GM23248 (cell line): ENCODE measurements at regions not wholly inside any gene's neighbourhood (a gene's known extent, or its start where the extent isn't known, plus 50 kb on each side); places are given as distances from the start of the nearest gene placed in this dataset.

Experiments
- DNase-seq: peaks from one replicate; pipeline ENCODE4 v3.0.0-alpha.2; 2015
- H2AFZ ChIP-seq: fragments of 200-600 bp; sonication (generic); 2 replicates; pipeline ENCODE4 v1.6.1; 2016; ENCODE audit warnings: antibody characterized with exemption
- H3F3A ChIP-seq: fragments of 200-600 bp; sonication (generic); 2 replicates; pipeline ENCODE4 v1.6.1; 2016; ENCODE audit warnings: mild to moderate bottlenecking, antibody characterized with exemption, mixed run types; ENCODE audit not compliant: insufficient read depth
- H3K27ac ChIP-seq: fragments of 200-600 bp; sonication (generic); 2 replicates; pipeline ENCODE4 v1.5.1; 2016; ENCODE audit warnings: mild to moderate bottlenecking
- H3K27me3 ChIP-seq: fragments of 200-600 bp; sonication (generic); replicated peaks from 2 replicates; pipeline ENCODE4 v1.6.1; 2016; ENCODE audit warnings: mild to moderate bottlenecking; ENCODE audit not compliant: insufficient read depth
- H3K36me3 ChIP-seq: fragments of 200-600 bp; sonication (generic); 2 replicates; pipeline ENCODE4 v1.6.1; 2016; ENCODE audit warnings: low read depth, mild to moderate bottlenecking
- H3K4me1 ChIP-seq: fragments of 200-600 bp; sonication (generic); 2 replicates; pipeline ENCODE4 v1.6.1; 2016; ENCODE audit warnings: mild to moderate bottlenecking; ENCODE audit not compliant: insufficient read depth
- H3K4me2 ChIP-seq: fragments of 200-600 bp; sonication (generic); one replicate; pipeline ENCODE4 v1.6.1; 2016; ENCODE audit warnings: mild to moderate bottlenecking; ENCODE audit not compliant: unreplicated experiment
- H3K4me3 ChIP-seq: fragments of 200-600 bp; sonication (generic); 2 replicates; pipeline ENCODE4 v1.5.1; 2016; ENCODE audit warnings: mild to moderate bottlenecking
- H3K79me2 ChIP-seq: fragments of 200-600 bp; sonication (generic); 2 replicates; pipeline ENCODE4 v1.6.1; 2016; ENCODE audit warnings: mild to moderate bottlenecking; ENCODE audit not compliant: insufficient read depth
- H3K9ac ChIP-seq: fragments of 200-600 bp; sonication (generic); 2 replicates; pipeline ENCODE4 v1.6.1; 2016; ENCODE audit warnings: mild to moderate bottlenecking
- H3K9me2 ChIP-seq: fragments of 200-600 bp; sonication (generic); 2 replicates; pipeline ENCODE4 v1.6.1; 2016; ENCODE audit warnings: mixed run types, mild to moderate bottlenecking, moderate library complexity; ENCODE audit not compliant: insufficient read depth
- H3K9me3 ChIP-seq: fragments of 200-600 bp; sonication (generic); one replicate; pipeline ENCODE4 v1.6.1; 2017; ENCODE audit warnings: low read depth
- H4K20me1 ChIP-seq: fragments of 200-600 bp; sonication (generic); 2 replicates; pipeline ENCODE4 v1.6.0; 2016; ENCODE audit not compliant: insufficient read depth
- EZH2 ChIP-seq: fragments of 200-600 bp; sonication (generic); IDR thresholded peaks from 2 replicates; pipeline ENCODE4 v1.6.1; 2018; ENCODE audit warnings: antibody characterized with exemption, mild to moderate bottlenecking; ENCODE audit not compliant: insufficient read depth, poor library complexity, severe bottlenecking
- EZH2phosphoT487 ChIP-seq: fragments of 200-600 bp; sonication (generic); IDR thresholded peaks from 2 replicates; pipeline ENCODE4 v1.6.1; 2018; ENCODE audit warnings: antibody characterized with exemption, moderate library complexity, mild to moderate bottlenecking, low read depth; ENCODE audit not compliant: insufficient read depth
- WGBS, 2 experiments: methylation state at CpG; one replicate each; pipeline ENCODE4 v1.1.6; 2015 to 2017; ENCODE audit warnings: low lambda C conversion rate in 2 of 2, low coverage in 1 of 2; ENCODE audit errors: missing lambda C conversion rate in 2 of 2; 5-methylcytosine and 5-hydroxymethylcytosine counted together
- in situ Hi-C: fragments of 300-500 bp; cut with MboI; formaldehyde crosslinking; loops from 2 replicates; pipeline ENCODE4 v1.15.0; 2020

GRCh38 chr1:113259988-113260387 lies 130.3 kb upstream of the MAGI3 start:
- Histone ChIP-seq H3K9me3 (no peaks in the 10 kb centered on the region), H3K9me2 (no peaks in the 10 kb centered on the region), H3F3A (no peaks in the 10 kb centered on the region), H4K20me1 (no peaks in the 10 kb centered on the region), H3K79me2 (no peaks in the 10 kb centered on the region), H3K4me1 (no peaks in the 10 kb centered on the region), H2AFZ (no peak overlapping the region), H3K36me3 (no peaks in the 10 kb centered on the region), H3K9ac (no peak overlapping the region), H3K4me3 (no peak overlapping the region), H3K4me2 (no peak overlapping the region), H3K27ac (no peak overlapping the region), H3K27me3 (peaks cover 32% of the 10 kb centered on the region)
- no peak for DNase-seq
- TF ChIP-seq EZH2phosphoT487 = no peak
- TF ChIP-seq EZH2 = no peak
- 54 to 63% methylated on average over 2 of the region's 2 CpGs for WGBS, 2 experiments
- in situ Hi-C loops = no loop called here

- peaks cover 10% of the 10 kb centered on the region; the same call in 1 of the 2 replicates for H3K27me3 ChIP-seq
- in situ Hi-C loops = no loop called here
Measured at GRCh38 chr1:113265196-113265595, 125.1 kb upstream of the MAGI3 start.

GRCh38 chr1:113266788-113267187 lies 123.5 kb upstream of the MAGI3 start:
- Histone ChIP-seq H3K79me2 (no peaks in the 10 kb centered on the region), H3F3A (no peaks in the 10 kb centered on the region), H3K4me1 (no peaks in the 10 kb centered on the region), H2AFZ (no peak overlapping the region), H3K9me3 (no peaks in the 10 kb centered on the region), H3K4me2 (no peak overlapping the region), H3K36me3 (no peaks in the 10 kb centered on the region), H3K27me3 (0 out of 2 replicates have a peak, but pooled peaks cover 5% of the 10 kb centered on the region), H3K9me2 (no peaks in the 10 kb centered on the region), H3K27ac (no peak overlapping the region), H4K20me1 (no peaks in the 10 kb centered on the region), H3K4me3 (no peak overlapping the region), H3K9ac (no peak overlapping the region)
- 68 to 74% methylated on average over 6 of the region's 6 CpGs for WGBS, 2 experiments
- no peak for DNase-seq
- no peak for TF ChIP-seq EZH2phosphoT487
- no peak for TF ChIP-seq EZH2
- in situ Hi-C loops = no loop called here

More at GRCh38 chr1:113265196-113265595, 125.1 kb upstream of the MAGI3 start:
- H3K36me3 ChIP-seq = no peaks in the 10 kb centered on the region
- H3K27ac ChIP-seq = no peak overlapping the region
- H3K4me1 ChIP-seq = no peaks in the 10 kb centered on the region
- 63 to 68% methylated on average over 2 of the region's 2 CpGs for WGBS, 2 experiments
- H2AFZ ChIP-seq = no peak overlapping the region
- H3K4me2 ChIP-seq = no peak overlapping the region
- no peak overlapping the region for H3K9ac ChIP-seq
- no peaks in the 10 kb centered on the region for H3K79me2 ChIP-seq
- H3K9me3 ChIP-seq = no peaks in the 10 kb centered on the region
- DNase-seq = no peak
- H3K4me3 ChIP-seq = no peak overlapping the region
- H3K9me2 ChIP-seq = no peaks in the 10 kb centered on the region
- TF ChIP-seq EZH2 = no peak
- no peak for TF ChIP-seq EZH2phosphoT487
- no peaks in the 10 kb centered on the region for H3F3A ChIP-seq
- no peaks in the 10 kb centered on the region for H4K20me1 ChIP-seq

- in situ Hi-C loops = no loop called here
- TF ChIP-seq EZH2phosphoT487 = no peak
- no peak for TF ChIP-seq EZH2
- Histone ChIP-seq H3K4me3 (no peak overlapping the region), H3K9ac (no peak overlapping the region), H3K36me3 (no peaks in the 10 kb centered on the region), H3K4me2 (no peak overlapping the region), H3K79me2 (no peaks in the 10 kb centered on the region), H3K9me3 (no peaks in the 10 kb centered on the region), H3K27ac (no peak overlapping the region), H3F3A (no peaks in the 10 kb centered on the region), H4K20me1 (no peaks in the 10 kb centered on the region), H2AFZ (no peak overlapping the region), H3K27me3 (peaks cover 5% of the 10 kb centered on the region; the same call in 1 of the 2 replicates), H3K4me1 (no peaks in the 10 kb centered on the region), H3K9me2 (no peaks in the 10 kb centered on the region)
- DNase-seq = no peak
- 38 to 46% methylated on average over 6 of the region's 6 CpGs for WGBS, 2 experiments
Measured at GRCh38 chr1:113269168-113269963, 120.9 kb upstream of the MAGI3 start.
